ENCODE measurements at regions not wholly inside any gene's neighbourhood (a gene's known extent, or its start where the extent isn't known, plus 50 kb on each side); places are given as distances from the start of the nearest gene placed in this dataset.

GRCh38 chr13:73988461-73988860 lies 145.7 kb downstream of the KLF12 start:
- TF ChIP-seq, protein P1, sequence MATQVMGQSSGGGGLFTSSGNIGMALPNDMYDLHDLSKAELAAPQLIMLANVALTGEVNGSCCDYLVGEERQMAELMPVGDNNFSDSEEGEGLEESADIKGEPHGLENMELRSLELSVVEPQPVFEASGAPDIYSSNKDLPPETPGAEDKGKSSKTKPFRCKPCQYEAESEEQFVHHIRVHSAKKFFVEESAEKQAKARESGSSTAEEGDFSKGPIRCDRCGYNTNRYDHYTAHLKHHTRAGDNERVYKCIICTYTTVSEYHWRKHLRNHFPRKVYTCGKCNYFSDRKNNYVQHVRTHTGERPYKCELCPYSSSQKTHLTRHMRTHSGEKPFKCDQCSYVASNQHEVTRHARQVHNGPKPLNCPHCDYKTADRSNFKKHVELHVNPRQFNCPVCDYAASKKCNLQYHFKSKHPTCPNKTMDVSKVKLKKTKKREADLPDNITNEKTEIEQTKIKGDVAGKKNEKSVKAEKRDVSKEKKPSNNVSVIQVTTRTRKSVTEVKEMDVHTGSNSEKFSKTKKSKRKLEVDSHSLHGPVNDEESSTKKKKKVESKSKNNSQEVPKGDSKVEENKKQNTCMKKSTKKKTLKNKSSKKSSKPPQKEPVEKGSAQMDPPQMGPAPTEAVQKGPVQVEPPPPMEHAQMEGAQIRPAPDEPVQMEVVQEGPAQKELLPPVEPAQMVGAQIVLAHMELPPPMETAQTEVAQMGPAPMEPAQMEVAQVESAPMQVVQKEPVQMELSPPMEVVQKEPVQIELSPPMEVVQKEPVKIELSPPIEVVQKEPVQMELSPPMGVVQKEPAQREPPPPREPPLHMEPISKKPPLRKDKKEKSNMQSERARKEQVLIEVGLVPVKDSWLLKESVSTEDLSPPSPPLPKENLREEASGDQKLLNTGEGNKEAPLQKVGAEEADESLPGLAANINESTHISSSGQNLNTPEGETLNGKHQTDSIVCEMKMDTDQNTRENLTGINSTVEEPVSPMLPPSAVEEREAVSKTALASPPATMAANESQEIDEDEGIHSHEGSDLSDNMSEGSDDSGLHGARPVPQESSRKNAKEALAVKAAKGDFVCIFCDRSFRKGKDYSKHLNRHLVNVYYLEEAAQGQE (IDR thresholded peaks at IDR 0.05; ENCODE audit: insufficient read depth in 1 of 2, low read depth in 2 of 2, low read length in 2 of 2) = no peak
- no peak for TF ChIP-seq SIN3A (IDR thresholded peaks at IDR 0.05; ENCODE audit: borderline replicate concordance, insufficient read depth, low read length)
- no peak for TF ChIP-seq POLR2AphosphoS5 (IDR thresholded peaks at IDR 0.05; ENCODE audit: low read depth, low read length)
- no peak for TF ChIP-seq FOXP2 (optimal IDR thresholded peaks at IDR 0.05; ENCODE audit: borderline replicate concordance, extremely low read depth, extremely low read length, insufficient read depth)
- TF ChIP-seq TAF1 (IDR thresholded peaks at IDR 0.05; ENCODE audit: borderline replicate concordance, insufficient read depth, low read length) = no peak

- TF ChIP-seq TAF1 (IDR thresholded peaks at IDR 0.05; ENCODE audit: borderline replicate concordance, insufficient read depth, low read length) (no peak), FOXP2 (optimal IDR thresholded peaks at IDR 0.05; ENCODE audit: borderline replicate concordance, extremely low read depth, extremely low read length, insufficient read depth) (no peak), POLR2AphosphoS5 (IDR thresholded peaks at IDR 0.05; ENCODE audit: low read depth, low read length) (no peak), SIN3A (IDR thresholded peaks at IDR 0.05; ENCODE audit: borderline replicate concordance, insufficient read depth, low read length) (no peak)
- TF ChIP-seq, protein P1 (IDR thresholded peaks at IDR 0.05; ENCODE audit: insufficient read depth in 1 of 2, low read depth in 2 of 2, low read length in 2 of 2) = no peak
Measured at GRCh38 chr13:73987618-73988017, 146.6 kb downstream of the KLF12 start.

- TF ChIP-seq SIN3A (IDR thresholded peaks at IDR 0.05; ENCODE audit: borderline replicate concordance, insufficient read depth, low read length) (no peak), FOXP2 (optimal IDR thresholded peaks at IDR 0.05; ENCODE audit: borderline replicate concordance, extremely low read depth, extremely low read length, insufficient read depth) (no peak), POLR2AphosphoS5 (IDR thresholded peaks at IDR 0.05; ENCODE audit: low read depth, low read length) (no peak), TAF1 (IDR thresholded peaks at IDR 0.05; ENCODE audit: borderline replicate concordance, insufficient read depth, low read length) (no peak)
Measured at GRCh38 chr13:73985783-73986182, 148.4 kb downstream of the KLF12 start.

DNA sequence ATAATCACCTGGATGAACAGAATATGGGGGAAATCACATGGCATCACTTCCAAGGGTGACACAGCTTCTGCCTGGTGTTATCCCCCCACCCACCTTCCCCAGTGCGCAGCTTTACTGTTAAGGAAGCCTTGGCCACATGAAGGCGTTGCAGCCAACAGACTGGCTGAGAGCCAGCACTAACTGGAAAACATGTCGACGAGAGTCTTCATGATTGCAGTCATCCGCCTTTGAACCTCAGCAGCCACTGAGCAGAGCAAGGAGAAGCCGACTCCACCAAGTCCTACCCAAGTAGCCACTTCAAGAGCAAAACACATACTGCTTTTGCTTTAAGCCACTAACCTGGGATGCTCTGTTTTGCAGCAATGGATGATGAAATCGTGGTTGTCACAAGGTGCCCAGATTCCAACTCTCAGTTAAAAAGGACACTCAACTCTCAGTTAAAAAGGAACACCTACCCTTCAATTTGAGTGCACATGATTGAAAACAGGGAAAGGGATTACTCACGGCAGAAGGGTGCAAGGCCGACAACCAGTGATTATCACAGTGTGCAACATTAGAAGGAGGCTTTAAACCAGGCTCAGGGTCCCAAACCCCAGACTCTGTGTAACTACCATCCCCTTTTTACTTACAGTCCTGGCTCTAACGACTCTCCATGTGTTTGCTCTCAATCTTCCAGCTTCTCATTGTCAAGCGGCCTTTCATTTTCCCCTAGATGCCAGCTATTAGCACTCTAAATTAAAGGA lies 149.1 kb downstream of the KLF12 start:
- TF ChIP-seq SIN3A (IDR thresholded peaks at IDR 0.05; ENCODE audit: borderline replicate concordance, insufficient read depth, low read length) = no peak
- TF ChIP-seq TAF1 (IDR thresholded peaks at IDR 0.05; ENCODE audit: borderline replicate concordance, insufficient read depth, low read length) = no peak
- TF ChIP-seq POLR2AphosphoS5 (IDR thresholded peaks at IDR 0.05; ENCODE audit: low read depth, low read length) = no peak
- TF ChIP-seq, protein P1 (IDR thresholded peaks at IDR 0.05; ENCODE audit: insufficient read depth in 1 of 2, low read depth in 2 of 2, low read length in 2 of 2) = no peak
- no peak for TF ChIP-seq FOXP2 (optimal IDR thresholded peaks at IDR 0.05; ENCODE audit: borderline replicate concordance, extremely low read depth, extremely low read length, insufficient read depth)

DNA sequence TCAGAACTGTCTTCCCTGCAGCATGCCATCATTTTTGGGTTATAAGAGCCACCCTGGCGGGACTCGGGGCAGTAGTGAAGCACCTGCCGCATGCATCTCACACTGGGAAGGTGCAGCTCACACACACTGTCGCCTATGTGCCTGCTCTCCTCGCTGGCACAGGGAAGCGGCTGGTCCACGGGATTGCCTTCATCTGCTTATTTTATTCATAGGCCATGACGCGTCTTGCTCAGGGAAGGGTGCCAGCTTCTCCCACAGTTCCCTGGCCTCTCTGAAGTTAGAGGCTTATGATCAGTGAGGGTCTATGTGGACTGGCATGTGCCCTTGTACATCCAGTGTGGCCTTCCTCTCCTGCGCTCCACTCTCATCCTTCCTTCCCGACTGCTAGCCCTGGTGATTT lies 150.0 kb downstream of the KLF12 start:
- TF ChIP-seq SIN3A (IDR thresholded peaks at IDR 0.05; ENCODE audit: borderline replicate concordance, insufficient read depth, low read length) (no peak), TAF1 (IDR thresholded peaks at IDR 0.05; ENCODE audit: borderline replicate concordance, insufficient read depth, low read length) (no peak), POLR2AphosphoS5 (IDR thresholded peaks at IDR 0.05; ENCODE audit: low read depth, low read length) (no peak), FOXP2 (optimal IDR thresholded peaks at IDR 0.05; ENCODE audit: borderline replicate concordance, extremely low read depth, extremely low read length, insufficient read depth) (no peak)
- TF ChIP-seq, protein P1 (IDR thresholded peaks at IDR 0.05; ENCODE audit: insufficient read depth in 1 of 2, low read depth in 2 of 2, low read length in 2 of 2) = no peak

Data from PFSK-1 (cell line).